H1 (cell line): ENCODE measurements at regions not wholly inside any gene's neighbourhood (a gene's known extent, or its start where the extent isn't known, plus 50 kb on each side); places are given as distances from the start of the nearest gene placed in this dataset.

Source experiments
- BRCA1 ChIP-seq: IDR thresholded peaks from 2 replicates; pipeline ENCODE4 v1.6.1; 2012; ENCODE audit warnings: low read depth, low read length, improper control_type of control experiment
- POU5F1 ChIP-seq: IDR thresholded peaks from 2 replicates; pipeline ENCODE4 v1.6.1; 2011; ENCODE audit warnings: low read depth, mild to moderate bottlenecking, low read length, moderate library complexity

DNA sequence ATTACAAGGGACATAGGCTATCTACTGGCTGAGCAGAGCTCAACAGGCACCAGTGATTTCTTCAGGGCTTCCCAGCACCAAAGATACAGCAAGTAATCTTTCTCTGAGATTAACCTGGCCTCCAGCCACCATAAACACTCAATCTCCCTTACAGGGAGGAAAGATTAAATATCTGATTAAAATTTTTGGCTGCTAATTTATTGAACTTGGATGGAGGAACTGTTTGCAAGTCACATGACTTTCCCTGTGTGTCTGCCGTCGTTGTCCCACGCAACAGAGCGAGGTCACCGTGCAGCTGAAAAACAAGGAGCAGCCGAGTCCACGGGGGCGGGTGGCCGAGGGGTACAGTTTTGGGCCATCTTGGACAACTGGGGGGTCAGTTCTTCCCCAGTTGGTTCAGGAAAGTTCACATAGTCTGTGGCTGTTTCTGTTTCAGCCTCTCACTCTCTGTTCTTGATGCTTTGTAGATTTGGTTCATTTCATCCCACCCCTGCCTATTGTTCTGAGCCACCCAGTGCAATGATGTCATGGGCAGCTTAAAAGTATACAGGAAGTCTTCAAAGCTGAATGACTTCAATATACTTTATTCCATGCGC is 186.8 kb upstream of the CTAGE1 start (continued):
- no peak for TF ChIP-seq BRCA1
- no peak for TF ChIP-seq POU5F1
